Lower leg skin (tissue), 4 donors: ENCODE measurements at regions not wholly inside any gene's neighbourhood (a gene's known extent, or its start where the extent isn't known, plus 50 kb on each side); places are given as distances from the start of the nearest gene placed in this dataset.
"Not testable (repeated sequence)": the region's sequence is repeated elsewhere in the genome, so short reads cannot be mapped to it uniquely, and the experiment has no call there.

ENCODE experiments used
- DNase-seq, 2 donors: peaks; one replicate each; pipeline ENCODE4 v3.0.0-alpha.2; 2019; ENCODE audit warnings: low spot score in 2 of 2
- H3K4me3 ChIP-seq: fragments of 200-600 bp; sonication (generic); 2 replicates; pipeline ENCODE4 v1.5.1; 2017; ENCODE audit warnings: mild to moderate bottlenecking, low read depth; ENCODE audit not compliant: poor library complexity, severe bottlenecking
- CTCF ChIP-seq, 3 donors: fragments of 450-650 bp; IDR thresholded peaks; one replicate each; pipeline ENCODE4 v1.5.1; 2016; ENCODE audit warnings: antibody characterized with exemption in 3 of 3, mild to moderate bottlenecking in 3 of 3, moderate library complexity in 2 of 3
- POLR2A ChIP-seq, 2 donors: fragments of 450-650 bp; IDR thresholded peaks; one replicate each; pipeline ENCODE4 v1.6.1; 2016 to 2017; ENCODE audit warnings: antibody characterized with exemption in 2 of 2, mild to moderate bottlenecking in 1 of 2, moderate library complexity in 1 of 2
- WGBS, 2 donors: methylation state at CpG; one replicate each; pipeline ENCODE4 v1.1.5; 2018; 5-methylcytosine and 5-hydroxymethylcytosine counted together
- intact Hi-C: fragments of 100-400 bp; cut with DNase I; formaldehyde crosslinking; loops from one replicate; pipeline ENCODE4 v1.15.0; 2023; ENCODE audit warnings: low total_unique reads

DNA sequence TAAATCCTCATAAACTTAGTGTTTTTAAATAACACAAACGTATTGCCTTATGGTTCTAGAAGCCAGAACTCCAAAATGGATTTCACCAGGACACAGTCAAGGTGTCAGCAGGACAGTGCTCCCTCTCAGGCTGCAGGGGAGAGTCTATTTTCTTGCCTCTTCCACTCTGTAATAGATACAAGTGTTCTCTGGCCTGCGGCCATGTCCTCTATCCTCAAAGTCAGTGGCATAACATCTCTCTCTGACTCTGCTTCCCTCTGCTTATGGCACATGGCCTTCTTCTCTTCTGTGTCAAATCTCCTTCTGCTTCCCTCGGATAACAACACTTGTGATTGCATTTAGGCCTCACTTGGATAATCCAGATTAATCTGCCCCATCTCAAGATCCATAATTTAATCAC is 129.4 kb upstream of the OR13F1 start:
- H3K4me3 ChIP-seq = no peak overlapping the region
- TF ChIP-seq CTCF (IDR thresholded peaks at IDR 0.05) = no peak
- TF ChIP-seq POLR2A (IDR thresholded peaks at IDR 0.05) = no peak
- WGBS, 2 donors = 82 to 83% methylated on average over 3 of the region's 3 CpGs
- no peak for DNase-seq
- intact Hi-C loops = no loop called here

- intact Hi-C loops = no loop called here
Measured at GRCh38 chr9:104386013-104386412, 118.0 kb upstream of the OR13F1 start.

GRCh38 chr9:104386425-104387069 is 117.5 kb upstream of the OR13F1 start:
- intact Hi-C loops = no loop called here
- 2 to 3% methylated on average over 1 of the region's 1 CpG for WGBS, 2 donors
- DNase-seq = no peak
- H3K4me3 ChIP-seq = no peak overlapping the region
- TF ChIP-seq POLR2A (IDR thresholded peaks at IDR 0.05) (no peak), CTCF (IDR thresholded peaks at IDR 0.05) (no peak)

More at GRCh38 chr9:104386013-104386412, 118.0 kb upstream of the OR13F1 start:
- H3K4me3 ChIP-seq = no peak overlapping the region
- WGBS, 2 donors = 47 to 50% methylated on average over 2 of the region's 2 CpGs
- DNase-seq = no peak
- TF ChIP-seq POLR2A (IDR thresholded peaks at IDR 0.05) = no peak
- TF ChIP-seq CTCF (IDR thresholded peaks at IDR 0.05) = no peak

DNA sequence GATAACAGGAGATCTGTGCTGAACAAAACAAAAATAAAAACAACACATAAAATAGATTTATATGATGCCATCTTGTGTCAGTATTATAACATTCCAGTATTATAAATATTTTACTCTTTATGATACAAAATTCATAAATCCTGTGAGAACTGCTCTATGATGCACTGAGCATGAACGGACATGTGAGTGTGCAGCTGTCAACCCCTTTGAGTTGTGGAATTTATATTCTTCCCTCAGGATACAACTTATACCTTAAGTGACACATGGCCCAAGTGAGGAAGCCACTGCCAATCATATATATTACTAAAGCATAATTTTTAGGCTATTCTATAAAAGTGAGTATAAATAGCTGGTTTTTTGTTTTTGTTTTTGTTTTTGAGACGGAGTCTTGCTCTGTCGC is 116.0 kb upstream of the OR13F1 start:
- no peak for DNase-seq
- H3K4me3 ChIP-seq = no peak overlapping the region
- WGBS, 2 donors = 52 to 76% methylated on average over 3 of the region's 3 CpGs
- TF ChIP-seq POLR2A (IDR thresholded peaks at IDR 0.05) = no peak
- TF ChIP-seq CTCF (IDR thresholded peaks at IDR 0.05) = no peak
- intact Hi-C loops = no loop called here

GRCh38 chr9:104389341-104389740 is 114.7 kb upstream of the OR13F1 start:
- WGBS, 2 donors = 76 to 83% methylated on average over 4 of the region's 4 CpGs
- DNase-seq = no peak
- no peak overlapping the region for H3K4me3 ChIP-seq
- no peak for TF ChIP-seq POLR2A (IDR thresholded peaks at IDR 0.05)
- TF ChIP-seq CTCF (IDR thresholded peaks at IDR 0.05) = no peak
- intact Hi-C loops = no loop called here

DNA sequence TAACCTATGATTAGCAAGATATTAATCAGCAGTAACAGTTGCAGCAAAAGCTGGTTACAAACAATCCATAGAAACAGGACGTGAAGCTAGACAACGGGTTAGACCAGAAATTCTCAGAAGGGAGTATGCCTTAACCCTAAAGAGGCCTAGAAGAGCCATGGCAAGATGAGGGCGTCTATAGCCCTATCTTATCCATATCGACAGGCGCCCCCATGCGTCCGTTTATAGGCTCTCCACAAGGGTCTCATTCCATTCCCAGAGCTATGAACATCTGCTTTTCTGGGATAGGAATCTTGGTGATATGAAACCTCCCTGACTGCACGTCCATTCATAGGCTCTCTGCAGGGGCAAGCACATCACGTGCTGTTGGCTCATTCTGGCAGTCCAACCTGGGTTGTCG is 109.2 kb upstream of the OR13F1 start:
- DNase-seq, H3K4me3 ChIP-seq, intact Hi-C loops: not testable (repeated sequence)
- 66 to 77% methylated on average over 10 of the region's 10 CpGs for WGBS, 2 donors
